NT2/D1 (cell line): ENCODE measurements at regions not wholly inside any gene's neighbourhood (a gene's known extent, or its start where the extent isn't known, plus 50 kb on each side); places are given as distances from the start of the nearest gene placed in this dataset.

Experiments
- SUZ12 ChIP-seq: IDR thresholded peaks from 2 replicates; pipeline ENCODE4 v1.6.1; 2011; ENCODE audit not compliant: insufficient read length, insufficient read depth; ENCODE audit errors: extremely low read depth
- YY1 ChIP-seq: IDR thresholded peaks from 2 replicates; pipeline ENCODE4 v1.6.1; 2011; ENCODE audit not compliant: insufficient read length, insufficient read depth
- ZNF274 ChIP-seq: IDR thresholded peaks from 2 replicates; pipeline ENCODE4 v1.6.1; 2011; ENCODE audit warnings: mild to moderate bottlenecking, low read depth, low read length

- no peak for TF ChIP-seq ZNF274
- TF ChIP-seq YY1: no peak
- no peak for TF ChIP-seq SUZ12
Measured at GRCh38 chr6:149231778-149232177, 85.7 kb upstream of the TAB2 start.
